Activated CD4-positive, alpha-beta T cell treated with anti-CD3 and anti-CD28 coated beads for 36 hours (primary cell): ENCODE measurements at regions not wholly inside any gene's neighbourhood (a gene's known extent, or its start where the extent isn't known, plus 50 kb on each side); places are given as distances from the start of the nearest gene placed in this dataset.

Source experiments
- ATAC-seq: fragments of 200-7000 bp; cut with Tn5 transposase; one replicate; pipeline ENCODE4 v1.10.0; 2021; ENCODE audit warnings: mild to moderate bottlenecking, moderate library complexity
- CTCF ChIA-PET: fragments of 350-600 bp; sonication (Branson Sonifier 250); formaldehyde crosslinking; loops from one replicate; lab custom pipeline; 2021; ENCODE audit warnings: antibody characterized with exemption; lab: Charles Lee
- POLR2A ChIA-PET: fragments of 350-600 bp; sonication (Branson Sonifier 250); formaldehyde crosslinking; loops from one replicate; lab custom pipeline; 2021; ENCODE audit warnings: antibody characterized with exemption, inconsistent platforms; lab: Charles Lee
- DNase-seq: peaks from one replicate; pipeline ENCODE4 v3.0.0-alpha.2; 2020
- H3K27ac Mint-ChIP-seq: one replicate; pipeline ENCODE4 v1.8.0; 2021; ENCODE audit warnings: mixed read lengths
- H3K27me3 Mint-ChIP-seq: one replicate; pipeline ENCODE4 v1.8.0; 2021; ENCODE audit warnings: mixed read lengths
- H3K36me3 Mint-ChIP-seq: one replicate; pipeline ENCODE4 v1.8.0; 2021; ENCODE audit warnings: low read depth, mixed read lengths
- H3K4me1 Mint-ChIP-seq: one replicate; pipeline ENCODE4 v1.8.0; 2021; ENCODE audit warnings: mixed read lengths
- H3K4me3 Mint-ChIP-seq: one replicate; pipeline ENCODE4 v1.8.0; 2021; ENCODE audit warnings: mild to moderate bottlenecking, moderate library complexity, mixed read lengths
- H3K9me3 Mint-ChIP-seq: one replicate; pipeline ENCODE4 v1.8.0; 2021; ENCODE audit warnings: low read depth, mixed read lengths
- intact Hi-C, 2 experiments: fragments of 100-400 bp; cut with DNase I in 1 of 2; cut with micrococcal nuclease in 1 of 2; formaldehyde crosslinking; loops; one replicate each; pipeline versions ENCODE4 v1.14.2 to v1.15.1; 2022 to 2024; cut with DNase I, micrococcal nuclease

GRCh38 chr4:46503739-46504138 is 113.8 kb upstream of the GABRA2 start:
- ATAC-seq (no peak), DNase-seq (no peak)
- Mint-ChIP-seq H3K4me3 (no peak overlapping the region), H3K27me3 (no peaks in the 10 kb centered on the region), H3K36me3 (no peaks in the 10 kb centered on the region), H3K4me1 (no peaks in the 10 kb centered on the region), H3K9me3 (no peaks in the 10 kb centered on the region), H3K27ac (no peak overlapping the region)
- ChIA-PET POLR2A (no interaction called here), CTCF (no interaction called here)
- intact Hi-C loops: no loop called here

- ATAC-seq (no peak), DNase-seq (no peak)
- Mint-ChIP-seq H3K27me3 (no peaks in the 10 kb centered on the region), H3K9me3 (peaks cover 4% of the 10 kb centered on the region), H3K4me3 (no peak overlapping the region), H3K4me1 (no peaks in the 10 kb centered on the region), H3K36me3 (no peaks in the 10 kb centered on the region), H3K27ac (no peak overlapping the region)
- intact Hi-C loops: no loop called here
- POLR2A ChIA-PET: no interaction called here
- CTCF ChIA-PET: no interaction called here
Observed at GRCh38 chr4:46492394-46492793, 102.5 kb upstream of the GABRA2 start.

GRCh38 chr4:46491455-46491854 is 101.5 kb upstream of the GABRA2 start:
- ATAC-seq: no peak
- Mint-ChIP-seq H3K4me3 (no peak overlapping the region), H3K27me3 (no peaks in the 10 kb centered on the region), H3K9me3 (peaks cover 4% of the 10 kb centered on the region), H3K36me3 (no peaks in the 10 kb centered on the region), H3K27ac (no peak overlapping the region), H3K4me1 (no peaks in the 10 kb centered on the region)
- ChIA-PET CTCF (no interaction called here), POLR2A (no interaction called here)
- intact Hi-C loops: no loop called here
- no peak for DNase-seq

DNA sequence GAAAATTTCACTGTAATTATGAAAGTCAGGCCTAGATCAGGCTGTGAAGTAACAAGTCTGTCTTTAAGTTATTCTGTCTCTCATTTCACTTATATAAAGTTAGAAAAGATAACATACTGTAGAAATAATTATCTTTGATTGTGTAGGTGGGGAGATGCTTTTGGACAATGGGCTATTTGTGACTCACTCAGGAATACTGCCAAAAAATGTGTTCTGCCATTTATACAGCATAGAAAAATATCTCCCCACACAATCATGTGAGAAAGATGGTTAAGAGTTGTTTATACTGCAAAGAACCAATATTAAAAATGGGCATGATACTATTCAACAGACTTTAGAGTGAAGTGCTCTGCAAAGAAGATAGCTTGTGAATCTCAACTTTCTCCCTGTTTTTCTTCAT is 95.0 kb upstream of the GABRA2 start:
- ATAC-seq (no peak), DNase-seq (no peak)
- Mint-ChIP-seq H3K4me1 (no peaks in the 10 kb centered on the region), H3K4me3 (no peak overlapping the region), H3K27me3 (no peaks in the 10 kb centered on the region), H3K9me3 (peaks cover 6% of the 10 kb centered on the region), H3K36me3 (no peaks in the 10 kb centered on the region), H3K27ac (no peak overlapping the region)
- ChIA-PET CTCF (no interaction called here), POLR2A (no interaction called here)
- intact Hi-C loops: no loop called here

GRCh38 chr4:46462733-46463132 is 72.8 kb upstream of the GABRA2 start:
- no peak overlapping the region for H3K4me3 Mint-ChIP-seq
- H3K27me3 Mint-ChIP-seq: no peaks in the 10 kb centered on the region
- no peak for DNase-seq
- H3K4me1 Mint-ChIP-seq: no peaks in the 10 kb centered on the region
- no peak overlapping the region for H3K27ac Mint-ChIP-seq
- ChIA-PET POLR2A (no interaction called here), CTCF (no interaction called here)
- intact Hi-C loops: no loop called here
- peaks cover 2% of the 10 kb centered on the region for H3K9me3 Mint-ChIP-seq
- no peak for ATAC-seq
- H3K36me3 Mint-ChIP-seq: no peaks in the 10 kb centered on the region

GRCh38 chr4:46459308-46459707 is 69.4 kb upstream of the GABRA2 start:
- Mint-ChIP-seq H3K27me3 (no peaks in the 10 kb centered on the region), H3K9me3 (peaks cover 7% of the 10 kb centered on the region), H3K4me3 (no peak overlapping the region), H3K4me1 (no peaks in the 10 kb centered on the region), H3K27ac (no peak overlapping the region), H3K36me3 (no peaks in the 10 kb centered on the region)
- ChIA-PET POLR2A (no interaction called here), CTCF (no interaction called here)
- intact Hi-C loops: no loop called here
- DNase-seq (no peak), ATAC-seq (no peak)

GRCh38 chr4:46450556-46450955 is 60.6 kb upstream of the GABRA2 start:
- ChIA-PET POLR2A (no interaction called here), CTCF (no interaction called here)
- Mint-ChIP-seq H3K27me3 (no peaks in the 10 kb centered on the region), H3K9me3 (peaks cover 6% of the 10 kb centered on the region), H3K4me3 (no peak overlapping the region), H3K36me3 (no peaks in the 10 kb centered on the region), H3K27ac (no peak overlapping the region), H3K4me1 (no peaks in the 10 kb centered on the region)
- intact Hi-C loops: no loop called here
- DNase-seq: no peak
- no peak for ATAC-seq

- DNase-seq: no peak
- Mint-ChIP-seq H3K27me3 (no peaks in the 10 kb centered on the region), H3K27ac (no peak overlapping the region), H3K4me3 (no peak overlapping the region), H3K9me3 (peaks cover 10% of the 10 kb centered on the region), H3K4me1 (no peaks in the 10 kb centered on the region), H3K36me3 (no peaks in the 10 kb centered on the region)
- ChIA-PET POLR2A (no interaction called here), CTCF (no interaction called here)
- intact Hi-C loops: no loop called here
- ATAC-seq: no peak
Observed at GRCh38 chr4:46445710-46446314, 55.9 kb upstream of the GABRA2 start.

GRCh38 chr4:46444318-46445000 is 54.5 kb upstream of the GABRA2 start:
- ATAC-seq (no peak), DNase-seq (no peak)
- H3K27me3 Mint-ChIP-seq: no peaks in the 10 kb centered on the region
- intact Hi-C loops: no loop called here
- no peaks in the 10 kb centered on the region for H3K36me3 Mint-ChIP-seq
- ChIA-PET POLR2A (no interaction called here), CTCF (no interaction called here)
- no peak overlapping the region for H3K4me3 Mint-ChIP-seq
- H3K4me1 Mint-ChIP-seq: no peaks in the 10 kb centered on the region
- no peak overlapping the region for H3K27ac Mint-ChIP-seq
- H3K9me3 Mint-ChIP-seq: peaks cover 11% of the 10 kb centered on the region

GRCh38 chr4:46442963-46443362 is 53.0 kb upstream of the GABRA2 start:
- POLR2A ChIA-PET: no interaction called here
- no peak for DNase-seq
- H3K27ac Mint-ChIP-seq: no peak overlapping the region
- no peaks in the 10 kb centered on the region for H3K27me3 Mint-ChIP-seq
- CTCF ChIA-PET: no interaction called here
- H3K36me3 Mint-ChIP-seq: no peaks in the 10 kb centered on the region
- intact Hi-C loops: no loop called here
- H3K4me1 Mint-ChIP-seq: no peaks in the 10 kb centered on the region
- ATAC-seq: no peak
- no peak overlapping the region for H3K4me3 Mint-ChIP-seq
- H3K9me3 Mint-ChIP-seq: peaks cover 11% of the 10 kb centered on the region

- POLR2A ChIA-PET: no interaction called here
- no peaks in the 10 kb centered on the region for H3K4me1 Mint-ChIP-seq
- no peak for ATAC-seq
- H3K27ac Mint-ChIP-seq: no peak overlapping the region
- no peak overlapping the region for H3K4me3 Mint-ChIP-seq
- CTCF ChIA-PET: no interaction called here
- H3K36me3 Mint-ChIP-seq: no peaks in the 10 kb centered on the region
- H3K9me3 Mint-ChIP-seq: peaks cover 11% of the 10 kb centered on the region
- DNase-seq: no peak
- no peaks in the 10 kb centered on the region for H3K27me3 Mint-ChIP-seq
- intact Hi-C loops: no loop called here
Observed at GRCh38 chr4:46441136-46441859, 51.4 kb upstream of the GABRA2 start.
